ENCODE measurements at regions not wholly inside any gene's neighbourhood (a gene's known extent, or its start where the extent isn't known, plus 50 kb on each side); places are given as distances from the start of the nearest gene placed in this dataset.

DNA sequence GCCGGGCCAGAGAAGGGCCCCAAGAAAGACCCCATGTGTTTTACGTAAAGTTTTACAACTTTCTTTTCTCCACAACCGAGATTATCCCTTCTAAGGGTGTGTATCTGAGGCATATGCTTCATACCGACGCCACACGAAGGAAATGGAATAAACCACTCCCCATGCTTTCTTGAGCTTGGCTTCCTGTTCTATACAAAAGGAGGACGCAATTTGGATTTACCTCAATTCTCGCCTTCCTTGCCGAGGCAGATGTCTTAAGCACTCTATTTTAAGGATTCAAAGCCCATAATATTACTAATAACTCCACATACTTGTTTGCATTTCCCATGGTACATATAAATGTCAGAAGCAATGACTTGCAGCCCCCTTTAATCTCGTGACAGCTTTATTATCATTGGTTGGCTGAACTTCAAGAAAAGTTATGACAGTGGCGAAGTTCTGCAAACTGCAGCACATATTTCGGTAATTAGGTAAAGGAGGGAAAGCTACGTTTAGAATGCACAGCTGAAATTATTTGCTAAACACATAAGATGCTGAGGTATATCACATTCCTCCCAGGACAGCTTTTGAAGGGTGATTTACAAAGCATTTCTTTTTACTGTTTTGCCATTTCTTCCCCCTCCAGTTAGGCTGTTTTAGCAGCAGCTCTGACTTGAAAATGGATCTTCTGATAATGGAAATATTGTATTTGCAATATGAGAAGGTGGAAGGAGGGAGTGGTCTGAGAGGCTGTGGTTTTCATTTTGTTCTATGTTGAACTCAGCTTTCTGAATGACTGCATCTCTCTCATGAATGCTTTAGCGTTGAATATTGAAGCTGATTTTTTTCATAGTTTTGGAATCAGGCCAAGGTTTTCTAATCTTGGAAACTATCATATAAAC is 330.5 kb downstream of the EPHA7 start:
- TF ChIP-seq GATA3 (IDR thresholded peaks at IDR 0.05; ENCODE audit: low read depth, low read length), result no peak
- TF ChIP-seq GATA2 (IDR thresholded peaks at IDR 0.05; ENCODE audit: low read depth, low read length), result no peak
